ENCODE measurements at regions not wholly inside any gene's neighbourhood (a gene's known extent, or its start where the extent isn't known, plus 50 kb on each side); places are given as distances from the start of the nearest gene placed in this dataset.
"Not testable (repeated sequence)": the region's sequence is repeated elsewhere in the genome, so short reads cannot be mapped to it uniquely, and the experiment has no call there.

DNA sequence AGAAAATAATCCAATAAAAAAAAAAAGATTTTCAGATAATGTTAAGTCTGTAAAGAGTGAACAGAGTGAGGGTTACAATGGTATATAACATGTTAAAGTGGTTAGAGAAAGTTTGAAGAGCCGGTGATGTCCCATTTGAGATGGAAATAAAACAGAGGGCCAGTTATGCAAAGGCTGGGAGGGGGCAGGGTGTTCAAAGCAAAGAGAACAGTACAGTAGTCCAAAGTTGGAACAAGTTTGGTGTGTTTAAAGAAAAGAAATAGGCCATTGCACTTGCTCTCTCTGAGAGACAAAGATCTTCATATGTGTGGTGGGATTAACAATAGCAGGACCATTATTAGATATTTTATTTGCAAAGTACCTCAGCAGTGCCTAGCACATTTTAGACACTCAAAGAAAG lies 179.5 kb upstream of the PKN2 start:
- Mint-ChIP-seq H3K4me1 (ENCODE audit: low read depth) (no peaks in the 10 kb centered on the region), H3K27ac (ENCODE audit: unreplicated experiment) (no peak overlapping the region)

DNA sequence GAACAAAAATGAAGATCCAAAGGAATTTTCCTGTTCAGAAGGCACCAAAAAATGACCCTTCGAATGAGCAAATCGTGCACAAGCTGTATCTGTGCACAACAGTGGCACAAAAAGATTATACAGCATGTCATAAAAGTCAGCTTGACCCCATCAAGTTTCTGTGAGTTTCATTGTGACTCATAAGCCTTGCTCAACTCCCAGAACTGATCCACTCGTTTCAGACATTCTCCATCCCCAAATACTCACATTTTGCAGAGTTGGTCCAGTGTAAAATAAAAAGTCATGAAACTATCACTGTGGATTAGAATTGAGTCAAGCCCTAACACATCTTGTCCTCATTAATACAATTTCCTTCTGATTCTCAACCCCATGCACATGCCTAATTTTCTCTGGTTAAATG lies 174.7 kb upstream of the PKN2 start:
- no peak overlapping the region for H3K4me3 Mint-ChIP-seq (ENCODE audit: unreplicated experiment)
- H3K4me1 Mint-ChIP-seq (ENCODE audit: low read depth): no peaks in the 10 kb centered on the region
- DNase-seq (ENCODE audit: low spot score): no peak
- H3K36me3 Mint-ChIP-seq (ENCODE audit: low read depth): no peaks in the 10 kb centered on the region
- H3K27me3 Mint-ChIP-seq (ENCODE audit: low read depth): peaks cover 17% of the 10 kb centered on the region
- no peak for TF ChIP-seq CTCF (IDR thresholded peaks at IDR 0.05)
- no peak overlapping the region for H3K27ac Mint-ChIP-seq (ENCODE audit: unreplicated experiment)
- no peaks in the 10 kb centered on the region for H3K9me3 Mint-ChIP-seq (ENCODE audit: low read depth)

More for the DNA sequence above, 179.5 kb upstream of the PKN2 start:
- DNase-seq (ENCODE audit: low spot score): no peak
- Mint-ChIP-seq H3K36me3 (ENCODE audit: low read depth) (no peaks in the 10 kb centered on the region), H3K27me3 (ENCODE audit: low read depth) (peaks cover 14% of the 10 kb centered on the region), H3K4me3 (ENCODE audit: unreplicated experiment) (no peak overlapping the region), H3K9me3 (ENCODE audit: low read depth) (no peaks in the 10 kb centered on the region)
- TF ChIP-seq CTCF (IDR thresholded peaks at IDR 0.05): no peak

DNA sequence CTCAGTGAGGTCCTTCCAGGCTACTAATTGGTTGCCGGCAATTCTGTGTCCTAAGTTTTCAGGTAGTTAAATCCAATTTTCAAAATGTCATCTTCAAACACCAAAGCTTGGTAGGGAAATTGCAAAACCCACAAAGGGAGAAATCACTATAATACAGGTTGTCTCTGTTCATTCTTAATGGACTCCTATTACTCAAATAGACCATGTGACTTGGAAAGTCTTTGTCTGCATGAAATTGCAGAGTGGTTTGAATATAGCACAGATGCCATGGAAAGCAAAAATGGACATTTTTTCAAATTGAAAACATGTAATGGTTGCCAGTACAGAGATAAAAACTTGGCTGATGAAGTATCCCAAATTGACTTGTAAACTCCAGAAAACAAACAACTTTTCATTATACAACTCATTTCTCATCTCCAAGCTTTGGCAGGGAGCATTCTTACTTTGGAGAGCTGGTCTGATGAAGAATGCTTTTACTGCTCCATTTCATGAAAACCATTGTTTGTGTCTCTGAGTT lies 169.5 kb upstream of the PKN2 start:
- no peak for DNase-seq (ENCODE audit: low spot score)
- H3K4me1 Mint-ChIP-seq (ENCODE audit: low read depth): no peaks in the 10 kb centered on the region
- no peaks in the 10 kb centered on the region for H3K9me3 Mint-ChIP-seq (ENCODE audit: low read depth)
- no peak overlapping the region for H3K27ac Mint-ChIP-seq (ENCODE audit: unreplicated experiment)
- no peak overlapping the region for H3K4me3 Mint-ChIP-seq (ENCODE audit: unreplicated experiment)
- H3K36me3 Mint-ChIP-seq (ENCODE audit: low read depth): no peaks in the 10 kb centered on the region
- TF ChIP-seq CTCF (IDR thresholded peaks at IDR 0.05): no peak
- peaks cover 12% of the 10 kb centered on the region for H3K27me3 Mint-ChIP-seq (ENCODE audit: low read depth)

GRCh38 chr1:88517499-88517898 lies 166.6 kb upstream of the PKN2 start:
- not testable (repeated sequence) for H3K27me3 Mint-ChIP-seq (ENCODE audit: low read depth); DNase-seq (ENCODE audit: low spot score); H3K4me3 Mint-ChIP-seq (ENCODE audit: unreplicated experiment); H3K27ac Mint-ChIP-seq (ENCODE audit: unreplicated experiment); H3K9me3 Mint-ChIP-seq (ENCODE audit: low read depth); H3K4me1 Mint-ChIP-seq (ENCODE audit: low read depth); H3K36me3 Mint-ChIP-seq (ENCODE audit: low read depth)

GRCh38 chr1:88519156-88519555 lies 164.9 kb upstream of the PKN2 start:
- no peak overlapping the region for H3K4me3 Mint-ChIP-seq (ENCODE audit: unreplicated experiment)
- H3K27me3 Mint-ChIP-seq (ENCODE audit: low read depth): peaks cover 4% of the 10 kb centered on the region
- H3K4me1 Mint-ChIP-seq (ENCODE audit: low read depth): no peaks in the 10 kb centered on the region
- no peaks in the 10 kb centered on the region for H3K36me3 Mint-ChIP-seq (ENCODE audit: low read depth)
- H3K27ac Mint-ChIP-seq (ENCODE audit: unreplicated experiment): no peak overlapping the region
- DNase-seq (ENCODE audit: low spot score): no peak
- no peak for TF ChIP-seq CTCF (IDR thresholded peaks at IDR 0.05)
- no peaks in the 10 kb centered on the region for H3K9me3 Mint-ChIP-seq (ENCODE audit: low read depth)

DNA sequence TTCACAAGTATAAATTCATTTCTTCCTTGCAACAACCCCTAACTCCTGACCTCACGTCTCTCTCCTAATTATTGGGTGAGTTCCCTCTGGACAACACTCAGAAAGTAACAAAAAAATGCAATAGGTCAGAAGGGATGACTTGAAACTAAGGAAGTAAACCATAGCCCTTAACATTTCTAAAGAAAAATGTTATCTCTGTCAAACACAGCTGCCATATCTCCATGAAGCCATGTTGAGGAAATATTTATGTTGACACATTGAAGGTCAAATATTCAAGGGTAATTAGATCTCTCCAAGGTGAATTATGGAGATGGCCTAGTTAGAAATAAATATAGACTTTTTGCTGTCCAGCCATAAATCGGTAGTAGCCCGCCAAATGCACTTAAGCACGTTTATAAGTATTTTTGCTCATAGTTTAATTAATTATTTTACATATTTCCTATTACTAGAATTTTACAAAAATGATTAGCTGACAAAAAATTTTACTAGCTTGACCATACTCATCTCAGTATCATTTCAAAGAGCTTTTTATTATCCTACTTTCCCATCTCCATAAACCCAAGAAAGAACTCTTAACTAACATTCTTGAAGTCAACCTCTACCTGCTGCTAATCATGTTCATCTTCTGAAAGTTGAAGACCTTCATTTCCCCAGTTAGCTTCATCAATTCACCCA lies 160.1 kb upstream of the PKN2 start:
- H3K36me3 Mint-ChIP-seq (ENCODE audit: low read depth): no peaks in the 10 kb centered on the region
- no peak for TF ChIP-seq CTCF (IDR thresholded peaks at IDR 0.05)
- H3K27me3 Mint-ChIP-seq (ENCODE audit: low read depth): no peaks in the 10 kb centered on the region
- DNase-seq (ENCODE audit: low spot score): no peak
- no peaks in the 10 kb centered on the region for H3K9me3 Mint-ChIP-seq (ENCODE audit: low read depth)
- no peak overlapping the region for H3K4me3 Mint-ChIP-seq (ENCODE audit: unreplicated experiment)
- no peak overlapping the region for H3K27ac Mint-ChIP-seq (ENCODE audit: unreplicated experiment)
- H3K4me1 Mint-ChIP-seq (ENCODE audit: low read depth): no peaks in the 10 kb centered on the region
